Brain microvascular endothelial cell (primary cell): ENCODE measurements at regions not wholly inside any gene's neighbourhood (a gene's known extent, or its start where the extent isn't known, plus 50 kb on each side); places are given as distances from the start of the nearest gene placed in this dataset.

Source experiments
- DNase-seq: peaks from one replicate; pipeline ENCODE4 v3.0.0-alpha.2; 2020
- H3K27ac ChIP-seq: fragments of 250-450 bp; sonication (Bioruptor Pico); 2 replicates; pipeline ENCODE4 v1.5.1; 2020; ENCODE audit warnings: mild to moderate bottlenecking, moderate library complexity
- H3K27me3 ChIP-seq: fragments of 250-450 bp; sonication (Bioruptor Pico); replicated peaks from 2 replicates; pipeline ENCODE4 v1.5.1; 2020; ENCODE audit warnings: mild to moderate bottlenecking
- H3K36me3 ChIP-seq: fragments of 250-450 bp; sonication (Bioruptor Pico); replicated peaks from 2 replicates; pipeline ENCODE4 v1.5.1; 2020; ENCODE audit warnings: mild to moderate bottlenecking
- H3K4me3 ChIP-seq: 2 replicates; pipeline ENCODE4 v1.5.1; 2011; ENCODE audit warnings: low read depth, mild to moderate bottlenecking, control low read depth, low read length, moderate library complexity
- in situ Hi-C: cut with HindIII; loops from 2 replicates; pipeline ENCODE4 v1.10.0; 2017; ENCODE audit warnings: low sequenced_read_pairs, low pct_ligation_motif_present
- TF ChIP-seq, protein P1 (sequence below): IDR thresholded peaks from 2 replicates; pipeline ENCODE4 v1.5.1; 2011; ENCODE audit warnings: low read depth, mild to moderate bottlenecking, moderate library complexity, low read length, control low read depth, inconsistent platforms; ENCODE audit errors: missing control alignments

- no peaks in the 10 kb centered on the region for H3K27me3 ChIP-seq
- TF ChIP-seq, protein P1, sequence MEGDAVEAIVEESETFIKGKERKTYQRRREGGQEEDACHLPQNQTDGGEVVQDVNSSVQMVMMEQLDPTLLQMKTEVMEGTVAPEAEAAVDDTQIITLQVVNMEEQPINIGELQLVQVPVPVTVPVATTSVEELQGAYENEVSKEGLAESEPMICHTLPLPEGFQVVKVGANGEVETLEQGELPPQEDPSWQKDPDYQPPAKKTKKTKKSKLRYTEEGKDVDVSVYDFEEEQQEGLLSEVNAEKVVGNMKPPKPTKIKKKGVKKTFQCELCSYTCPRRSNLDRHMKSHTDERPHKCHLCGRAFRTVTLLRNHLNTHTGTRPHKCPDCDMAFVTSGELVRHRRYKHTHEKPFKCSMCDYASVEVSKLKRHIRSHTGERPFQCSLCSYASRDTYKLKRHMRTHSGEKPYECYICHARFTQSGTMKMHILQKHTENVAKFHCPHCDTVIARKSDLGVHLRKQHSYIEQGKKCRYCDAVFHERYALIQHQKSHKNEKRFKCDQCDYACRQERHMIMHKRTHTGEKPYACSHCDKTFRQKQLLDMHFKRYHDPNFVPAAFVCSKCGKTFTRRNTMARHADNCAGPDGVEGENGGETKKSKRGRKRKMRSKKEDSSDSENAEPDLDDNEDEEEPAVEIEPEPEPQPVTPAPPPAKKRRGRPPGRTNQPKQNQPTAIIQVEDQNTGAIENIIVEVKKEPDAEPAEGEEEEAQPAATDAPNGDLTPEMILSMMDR, result no peak
- no peak for DNase-seq
- H3K36me3 ChIP-seq, result no peaks in the 10 kb centered on the region
- H3K4me3 ChIP-seq, result no peak overlapping the region
- no peak overlapping the region for H3K27ac ChIP-seq
- in situ Hi-C loops, result no loop called here
Observed at GRCh38 chr7:3149231-3149995, 105.7 kb upstream of the CARD11 start.

DNA sequence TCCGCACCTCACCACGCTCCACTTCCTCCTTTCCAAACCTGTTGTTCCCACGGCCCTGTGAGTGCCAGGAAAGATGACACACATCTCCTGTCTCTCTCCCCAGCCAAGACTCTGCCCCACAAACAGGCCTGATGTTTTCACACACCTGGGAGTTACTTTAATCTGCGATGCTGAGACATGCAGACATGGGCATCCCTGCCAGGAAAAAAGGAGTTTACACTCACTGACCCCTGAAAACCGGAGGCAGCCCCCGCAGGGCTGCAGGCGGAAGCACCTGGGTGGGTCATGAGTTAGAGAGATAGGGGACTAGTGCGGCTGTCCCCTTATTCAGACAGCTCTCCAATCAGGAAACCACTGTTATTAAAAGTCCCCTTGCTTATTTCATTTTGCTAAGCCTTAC lies 106.4 kb upstream of the CARD11 start:
- in situ Hi-C loops, result no loop called here
- no peaks in the 10 kb centered on the region for H3K27me3 ChIP-seq

GRCh38 chr7:3151784-3152183 lies 108.1 kb upstream of the CARD11 start:
- H3K27ac ChIP-seq, result no peak overlapping the region
- in situ Hi-C loops, result no loop called here
- no peaks in the 10 kb centered on the region for H3K27me3 ChIP-seq
- no peaks in the 10 kb centered on the region for H3K36me3 ChIP-seq
- no peak overlapping the region for H3K4me3 ChIP-seq
- DNase-seq, result no peak
- TF ChIP-seq, protein P1, result no peak

More for the DNA sequence above, 106.4 kb upstream of the CARD11 start:
- TF ChIP-seq, protein P1, result no peak
- no peak for DNase-seq
- Histone ChIP-seq H3K27ac (no peak overlapping the region), H3K36me3 (no peaks in the 10 kb centered on the region), H3K4me3 (no peak overlapping the region)

DNA sequence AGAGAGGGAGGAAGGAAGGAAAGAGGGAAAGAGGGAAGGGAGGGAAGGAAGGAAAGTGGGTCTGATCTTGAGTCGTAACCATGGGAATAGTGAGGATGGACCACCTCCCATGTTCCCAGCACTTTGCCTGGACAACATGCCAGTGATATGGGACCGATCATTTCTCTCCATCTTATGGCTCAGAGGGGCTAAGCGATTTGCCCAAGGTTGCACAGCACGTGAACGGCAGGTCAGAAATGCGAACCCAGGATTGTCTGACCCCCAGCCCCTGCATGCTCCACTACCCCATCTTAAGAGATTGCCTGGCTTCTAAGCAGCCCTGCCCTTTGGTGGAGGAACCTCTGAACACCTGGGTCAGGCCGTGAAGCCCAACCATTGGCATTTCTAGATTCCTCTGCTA lies 109.0 kb upstream of the CARD11 start:
- no peaks in the 10 kb centered on the region for H3K36me3 ChIP-seq
- TF ChIP-seq, protein P1, result no peak
- H3K4me3 ChIP-seq, result no peak overlapping the region
- DNase-seq, result no peak
- in situ Hi-C loops, result no loop called here
- H3K27me3 ChIP-seq, result no peaks in the 10 kb centered on the region
- H3K27ac ChIP-seq, result no peak overlapping the region

GRCh38 chr7:3153118-3153517 lies 109.5 kb upstream of the CARD11 start:
- no peak for DNase-seq
- Histone ChIP-seq H3K27me3 (no peaks in the 10 kb centered on the region), H3K36me3 (no peaks in the 10 kb centered on the region), H3K27ac (no peak overlapping the region), H3K4me3 (no peak overlapping the region)
- in situ Hi-C loops, result no loop called here
- TF ChIP-seq, protein P1, result no peak

DNA sequence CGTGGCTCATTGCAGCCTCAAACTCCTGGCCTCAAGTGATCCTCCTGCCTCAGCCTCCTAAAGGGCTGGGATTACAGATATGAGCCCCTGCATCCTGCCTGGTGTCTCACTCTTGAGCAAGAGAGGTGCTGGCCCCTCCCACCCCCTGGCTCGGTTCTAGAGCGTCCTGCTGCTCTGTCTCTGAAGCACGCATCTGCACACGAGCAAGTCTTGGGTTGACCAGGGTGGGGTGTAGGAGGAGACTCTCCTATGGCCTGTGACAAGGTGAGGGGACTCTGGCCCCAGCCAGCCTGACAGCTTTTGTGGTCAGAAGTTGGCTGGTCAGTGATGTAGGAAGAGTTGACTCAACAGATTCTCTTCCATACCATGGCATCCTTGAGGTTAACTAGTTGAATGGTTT lies 110.7 kb upstream of the CARD11 start:
- TF ChIP-seq, protein P1, result no peak
- in situ Hi-C loops, result no loop called here
- Histone ChIP-seq H3K27me3 (no peaks in the 10 kb centered on the region), H3K36me3 (no peaks in the 10 kb centered on the region), H3K4me3 (no peak overlapping the region), H3K27ac (no peak overlapping the region)
- no peak for DNase-seq
